Kidney tubule cell (primary cell): ENCODE measurements at regions not wholly inside any gene's neighbourhood (a gene's known extent, or its start where the extent isn't known, plus 50 kb on each side); places are given as distances from the start of the nearest gene placed in this dataset.

Experiments used
- DNase-seq: peaks from one replicate; pipeline ENCODE4 v3.0.0-alpha.2; 2018; ENCODE audit warnings: low spot score

DNA sequence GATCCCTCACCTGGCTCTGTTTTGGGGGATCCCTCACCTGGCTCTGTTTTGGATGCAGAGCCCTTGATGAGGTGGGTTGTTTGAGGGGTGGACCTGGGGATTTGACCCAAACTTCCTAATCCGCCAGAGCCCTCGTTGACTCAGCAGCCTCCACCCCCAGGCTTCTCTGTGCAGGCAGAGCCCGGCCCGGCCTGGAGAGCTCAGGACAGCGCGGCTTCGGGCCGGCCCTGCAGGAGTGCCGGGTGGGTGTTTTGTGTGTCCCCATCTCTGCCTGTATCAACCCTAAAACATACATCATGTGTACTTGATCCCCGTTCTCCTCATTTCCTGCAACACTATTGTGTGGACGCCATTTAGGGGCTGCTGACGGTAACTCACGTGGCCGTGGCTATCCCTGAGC is 124.2 kb downstream of the SIK1 start:
- DNase-seq = no peak

DNA sequence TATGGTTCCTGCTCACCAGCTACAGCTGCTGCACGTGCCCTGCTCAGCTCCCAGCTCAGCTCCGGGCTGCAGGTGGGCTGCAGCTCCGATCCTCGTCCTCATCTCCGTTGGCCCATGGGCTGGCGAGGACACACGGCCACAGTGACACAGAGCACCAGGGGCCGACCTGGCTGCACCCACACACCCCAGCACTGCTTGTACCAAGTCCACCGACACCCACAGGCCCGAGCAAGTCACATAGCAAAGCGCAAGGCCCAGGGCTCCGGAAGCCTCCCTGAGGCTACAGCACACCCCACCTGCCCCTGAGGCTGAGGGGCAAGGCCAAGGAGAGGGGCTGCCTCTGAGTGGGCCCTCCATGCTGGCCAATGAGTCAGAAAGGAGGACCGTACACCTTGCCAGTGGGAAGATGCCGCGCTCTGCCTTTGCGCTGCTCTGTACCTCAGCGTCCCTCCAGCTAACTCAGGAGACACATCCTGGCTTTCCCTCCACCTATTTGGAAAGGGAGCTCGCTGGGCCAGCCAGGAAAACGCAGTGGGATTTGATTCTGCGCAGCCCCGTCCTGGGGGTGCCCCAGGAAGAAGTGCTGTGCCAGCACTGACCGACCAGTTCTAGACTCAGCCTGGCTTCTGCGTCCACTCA is 124.8 kb downstream of the SIK1 start:
- no peak for DNase-seq

DNA sequence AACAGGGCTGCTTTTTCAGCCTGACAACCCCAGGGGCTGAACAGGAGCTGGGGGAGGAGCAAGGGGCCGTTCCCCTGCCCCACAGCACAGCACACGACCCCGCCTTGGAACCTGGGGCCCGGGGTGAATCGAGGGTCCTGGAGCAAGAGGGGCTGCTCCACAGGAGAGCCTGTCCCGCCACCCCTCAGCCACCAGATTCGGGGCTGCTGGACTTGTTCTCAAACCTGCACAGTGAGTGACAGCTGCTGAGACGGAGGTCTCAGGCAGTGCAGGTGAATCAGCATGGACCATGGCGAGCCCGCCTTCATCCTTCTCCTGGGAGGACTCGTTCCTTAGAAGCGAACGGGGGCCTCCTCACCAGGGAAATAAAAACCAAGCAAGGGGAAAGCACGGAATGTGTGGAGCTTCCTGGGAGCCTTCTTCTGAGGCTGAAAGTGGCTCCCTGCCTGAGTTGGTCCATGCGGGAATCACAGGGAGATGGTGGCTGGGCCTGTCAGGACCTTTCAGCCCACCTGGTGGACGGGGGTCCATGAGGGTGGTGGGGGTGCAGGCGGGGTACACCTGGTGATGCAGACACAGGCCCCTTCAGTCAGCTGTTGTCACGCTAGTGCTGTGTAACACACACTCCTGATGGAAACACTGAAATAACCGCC is 125.4 kb downstream of the SIK1 start:
- DNase-seq = no peak

DNA sequence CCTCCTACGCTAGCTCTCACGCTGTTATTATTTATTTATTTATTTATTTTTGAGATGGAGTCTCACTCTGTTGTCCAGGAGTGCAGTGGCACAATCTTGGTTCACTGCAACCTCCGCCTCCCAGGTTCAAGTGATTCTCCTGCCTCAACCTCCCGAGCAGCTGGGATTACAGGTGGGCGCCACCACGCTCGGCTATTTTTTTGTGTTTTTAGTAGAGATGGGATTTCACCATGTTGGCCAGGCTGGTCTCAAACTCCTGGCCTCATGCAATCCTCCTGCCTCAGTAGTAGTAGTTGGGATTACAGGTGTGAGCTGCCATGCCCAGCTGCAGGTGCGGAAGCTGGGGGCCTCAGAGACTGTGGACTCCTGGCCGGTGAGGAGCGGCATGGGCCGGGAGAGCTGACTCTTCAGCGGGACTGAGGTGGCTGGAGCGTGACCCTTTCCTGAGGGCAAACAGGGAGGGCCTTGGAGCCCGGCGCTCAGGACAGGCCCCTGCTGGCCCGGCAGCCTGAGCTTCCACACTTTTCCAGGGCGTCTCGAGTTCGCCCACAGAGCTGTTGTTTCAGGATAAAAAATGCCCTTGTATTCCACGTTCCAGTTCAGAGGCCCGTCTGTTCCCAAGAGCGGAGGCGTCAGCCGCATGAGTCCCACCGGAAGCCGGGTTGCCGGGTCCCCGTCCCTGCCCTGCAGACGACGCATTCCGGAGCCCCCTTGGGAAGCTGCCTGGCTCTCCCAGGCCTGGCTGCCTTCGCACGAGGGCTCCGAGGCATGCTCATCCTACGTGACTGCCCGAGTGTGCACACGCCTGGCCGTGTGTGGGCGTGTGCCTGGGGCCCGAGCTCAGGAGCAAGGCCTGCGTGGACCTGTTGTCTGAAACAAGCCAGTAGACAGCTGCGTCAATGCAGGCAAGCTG is 126.2 kb downstream of the SIK1 start:
- DNase-seq = peak; percentile 13

DNA sequence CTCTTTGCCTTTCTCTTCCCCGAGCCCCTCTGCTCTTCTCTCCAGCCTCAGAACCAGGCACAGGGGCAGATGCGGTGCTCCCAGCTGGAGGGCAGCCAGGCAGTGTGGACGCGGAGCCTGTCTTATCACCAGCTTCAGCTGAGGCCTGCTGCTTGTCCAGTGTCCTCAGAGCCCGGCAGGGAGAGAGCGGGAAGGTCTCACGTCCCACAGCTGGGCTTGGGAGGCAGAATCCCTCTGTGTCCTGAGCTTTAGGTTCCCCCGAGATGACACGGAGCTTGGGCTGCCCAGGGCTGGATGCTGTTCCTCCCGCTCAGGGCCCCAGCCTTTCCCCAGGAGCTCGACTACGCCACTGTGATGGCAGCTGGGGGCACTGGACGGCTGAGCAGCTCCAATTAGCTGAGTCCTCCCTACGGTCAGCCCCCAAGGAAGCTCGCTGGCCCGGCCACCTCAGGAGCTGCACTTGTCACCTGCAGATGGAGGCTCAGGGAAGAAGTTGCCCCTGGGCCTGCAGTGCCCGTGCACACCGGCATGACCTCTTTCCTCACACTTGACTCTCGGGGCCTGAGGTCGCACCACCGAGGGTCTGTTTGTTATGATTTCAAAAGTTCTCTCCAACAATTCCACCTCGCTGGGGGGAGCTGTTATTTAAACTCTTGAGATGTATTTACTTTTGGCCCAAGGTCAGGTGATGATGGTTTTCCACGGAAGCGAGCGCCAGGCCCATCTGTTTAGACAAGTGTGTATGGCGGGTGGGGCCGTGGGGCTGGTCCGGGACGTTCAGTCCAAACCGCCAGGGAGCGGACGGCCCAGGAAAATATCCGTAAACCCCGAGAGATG is 127.3 kb downstream of the SIK1 start:
- no peak for DNase-seq

DNA sequence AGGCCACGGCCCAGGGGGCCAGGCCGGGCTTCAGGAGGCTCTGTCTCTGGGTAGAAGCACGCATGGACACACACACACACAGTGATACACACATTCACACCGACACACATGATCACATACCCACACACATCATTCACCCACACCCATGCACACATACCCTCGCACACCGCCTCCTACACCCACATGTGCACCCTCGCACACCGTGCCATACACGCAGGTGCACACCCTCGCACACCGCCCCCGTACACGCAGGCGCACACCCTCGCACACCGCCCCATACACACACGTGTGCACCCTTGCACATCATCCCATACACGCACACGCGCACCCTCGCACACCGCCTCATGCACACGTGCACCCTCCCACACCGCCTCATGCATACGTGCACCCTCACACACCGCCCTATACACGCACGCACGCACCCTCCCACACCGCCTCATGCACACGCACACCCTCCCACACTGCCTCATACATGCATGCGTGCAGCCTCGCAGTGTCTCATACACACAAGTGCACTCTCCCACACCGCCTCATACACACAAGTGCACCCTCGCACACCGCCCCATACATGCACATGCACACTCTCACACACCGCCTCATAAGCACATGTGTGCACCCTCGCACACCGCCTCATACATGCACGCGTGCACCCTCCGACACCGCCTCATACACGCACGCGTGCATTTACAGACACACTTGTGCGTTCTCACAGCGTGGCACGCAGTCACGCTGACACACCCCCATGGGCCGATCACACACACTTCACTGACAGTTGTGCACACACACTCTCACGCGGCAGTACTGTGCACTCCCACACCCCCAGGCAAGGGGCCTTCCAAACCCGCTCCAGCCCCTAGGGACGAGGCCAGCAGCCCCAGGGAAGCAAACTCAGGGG is 128.1 kb downstream of the SIK1 start:
- DNase-seq = no peak

DNA sequence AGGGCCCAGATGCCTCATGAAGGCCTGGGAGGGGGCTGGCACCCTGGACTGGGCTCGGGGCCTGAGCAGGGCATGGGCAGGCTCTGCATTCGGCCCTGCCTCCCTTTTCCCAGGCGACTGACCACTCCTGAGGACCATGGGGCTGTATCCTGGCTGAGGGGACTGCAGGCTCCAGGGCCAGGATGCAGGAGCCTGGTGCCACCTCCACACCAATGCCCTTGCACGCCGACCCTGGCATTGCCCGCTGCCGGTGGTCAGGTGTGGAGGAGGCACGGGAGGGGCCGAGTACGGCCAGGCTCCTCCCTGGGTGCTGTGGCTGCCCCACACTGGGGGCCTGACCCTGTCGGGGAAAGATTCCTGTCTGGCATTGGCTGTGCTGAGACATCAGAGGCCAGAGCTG is 128.9 kb downstream of the SIK1 start:
- DNase-seq = no peak

DNA sequence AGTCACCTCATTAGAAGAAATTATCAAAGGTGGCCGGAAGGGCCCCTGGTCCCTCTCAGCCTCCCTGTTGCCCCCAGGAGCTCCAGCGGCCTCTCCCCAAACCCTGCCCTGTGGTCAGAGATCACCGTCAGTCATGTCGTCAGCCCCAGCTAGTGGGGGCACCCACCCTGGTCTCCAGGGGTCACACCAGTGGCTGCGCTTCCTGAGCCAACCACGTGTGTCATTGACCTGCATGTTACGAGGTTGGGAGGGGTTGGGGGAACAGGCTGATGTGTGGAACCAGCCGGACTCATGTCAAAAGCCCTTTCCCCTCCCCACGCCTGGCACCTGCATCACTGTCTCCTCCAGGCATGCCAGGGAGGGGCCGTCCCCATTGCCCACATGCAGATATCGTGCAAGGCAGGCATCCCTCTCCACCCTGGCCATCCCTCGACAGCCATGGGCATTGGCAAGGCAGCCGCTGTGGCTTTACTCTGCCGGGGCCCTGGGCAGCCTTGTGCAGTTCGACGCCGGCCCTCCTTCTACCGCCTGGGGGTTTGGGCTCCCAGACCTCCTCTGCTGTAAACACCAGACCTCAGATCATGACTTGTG is 128.7 kb downstream of the CRYAA start:
- no peak for DNase-seq

DNA sequence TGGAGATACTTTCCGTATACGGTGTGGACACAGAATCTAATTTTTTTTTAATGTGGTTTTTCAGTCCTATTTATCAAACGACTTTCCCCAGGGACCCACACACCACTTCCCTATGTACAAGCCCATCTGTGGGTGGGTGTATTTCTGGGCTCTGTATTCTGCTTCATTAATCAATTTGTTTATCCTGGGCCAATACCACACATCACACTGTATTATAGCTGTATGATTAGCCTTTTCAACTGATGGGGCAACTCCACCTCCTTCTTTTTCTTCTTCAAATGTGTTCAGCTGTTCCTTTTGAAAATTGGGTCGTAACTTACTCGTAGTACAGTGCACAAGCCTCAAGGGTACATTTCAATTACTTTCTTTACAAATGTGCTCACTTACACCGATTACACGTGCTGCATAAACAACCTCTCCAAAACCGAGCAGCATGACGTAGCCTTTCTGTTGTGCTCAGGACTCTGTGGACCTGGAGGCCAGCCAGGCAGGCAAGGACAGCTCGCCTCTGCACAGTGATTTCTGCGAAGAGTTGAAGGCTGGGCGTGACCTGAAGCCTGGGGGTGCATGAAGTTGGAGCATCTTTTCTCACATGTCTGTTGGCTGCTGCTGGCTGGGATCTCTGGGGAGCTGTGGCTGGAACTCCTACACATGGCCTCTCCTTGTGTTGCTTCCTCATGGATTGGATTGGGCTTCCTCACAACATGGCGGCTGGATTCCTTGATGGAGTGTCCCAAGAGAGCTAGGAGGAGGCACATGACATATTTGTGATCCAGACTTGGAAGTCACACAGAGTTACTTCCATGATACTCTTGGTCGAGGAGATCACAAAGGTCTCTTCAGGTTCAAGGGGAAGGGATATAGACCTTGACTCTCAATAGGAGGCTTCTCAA is 126.5 kb downstream of the CRYAA start:
- DNase-seq = no peak

DNA sequence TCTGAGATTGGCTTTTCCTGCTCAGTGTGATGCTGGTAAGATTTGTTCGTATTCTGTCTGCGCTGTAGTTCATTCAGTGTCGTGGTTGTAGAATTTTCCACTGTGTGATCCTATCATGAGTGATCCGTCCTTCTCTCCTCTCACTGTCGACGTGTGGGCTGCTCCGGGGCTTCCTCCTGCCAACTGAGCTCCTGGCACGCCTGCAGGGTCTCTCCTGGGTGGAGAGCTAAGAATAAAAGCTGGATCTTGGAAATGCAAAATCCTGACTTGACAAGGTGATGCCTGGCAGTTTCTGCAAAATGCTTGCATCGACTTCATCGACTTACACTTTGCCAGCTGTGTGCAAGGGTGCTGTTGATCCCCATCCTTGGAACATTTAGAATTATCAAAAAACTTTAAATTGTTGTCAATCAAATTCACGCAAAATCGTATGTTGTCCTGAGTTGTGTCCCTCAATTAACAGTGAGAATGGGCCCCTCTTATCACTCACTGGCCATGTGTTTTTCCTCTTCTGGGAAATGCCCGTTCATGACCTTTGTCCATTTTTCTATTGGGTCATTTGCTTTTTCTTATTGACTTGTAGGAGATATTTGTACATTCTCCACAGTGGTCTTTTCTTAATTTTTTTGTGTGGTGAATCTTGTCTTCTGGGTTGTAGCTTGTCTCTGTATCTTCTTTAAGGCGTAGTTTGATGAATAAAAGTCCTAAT is 125.5 kb downstream of the CRYAA start:
- no peak for DNase-seq

DNA sequence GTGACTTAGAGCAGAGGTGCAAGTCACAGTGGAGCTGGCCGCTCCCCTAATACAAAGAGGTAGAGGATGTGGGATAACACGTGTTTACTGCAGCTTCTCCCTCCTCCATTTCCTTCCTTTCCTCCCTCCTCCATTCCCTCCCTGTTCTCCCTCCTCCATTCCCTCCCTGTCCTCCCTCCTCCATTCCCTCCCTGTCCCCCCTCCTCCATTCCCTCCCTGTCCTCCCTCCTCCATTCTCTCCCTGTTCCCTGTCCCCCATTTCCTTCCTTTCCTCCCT is 124.0 kb downstream of the CRYAA start:
- no peak for DNase-seq

DNA sequence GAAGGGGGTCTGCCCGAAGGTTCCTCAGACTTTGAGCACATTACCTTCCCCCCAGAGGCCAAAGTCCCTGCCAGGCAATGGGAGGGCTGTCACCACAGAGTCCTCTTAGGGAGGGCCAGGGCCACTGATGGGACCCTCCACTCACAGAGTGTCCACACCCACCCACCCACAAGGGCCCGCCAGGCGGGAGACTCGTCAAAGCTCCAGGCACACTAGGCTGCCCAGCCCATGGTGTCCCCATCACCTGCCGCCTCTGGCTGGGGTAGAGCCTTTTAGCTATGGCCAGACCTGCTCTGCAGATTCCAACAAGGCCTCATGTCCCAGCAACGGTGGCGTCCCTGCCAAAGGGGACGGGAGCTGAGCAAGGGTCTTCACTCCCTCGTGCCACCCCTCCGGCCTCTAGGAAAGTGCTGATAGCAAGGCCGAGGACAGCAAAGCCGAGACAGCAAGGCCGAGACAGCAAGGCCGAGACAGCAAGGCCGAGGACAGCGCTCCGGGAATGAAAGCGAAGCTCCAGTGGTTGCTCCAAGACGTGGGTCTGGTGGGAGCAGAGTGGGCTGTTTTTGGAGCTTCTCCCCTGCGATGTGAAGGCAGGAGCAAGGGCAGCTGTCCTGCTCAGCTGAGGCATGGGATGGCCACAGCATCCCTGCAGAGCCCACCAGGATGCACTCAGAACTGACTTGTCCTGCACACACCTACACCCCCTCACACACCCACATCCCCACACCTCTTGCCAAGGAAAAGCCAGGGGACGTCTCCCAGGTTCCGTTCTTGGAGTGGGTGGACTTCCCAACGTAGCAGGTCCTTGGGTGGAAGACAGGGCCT is 123.4 kb downstream of the CRYAA start:
- no peak for DNase-seq

DNA sequence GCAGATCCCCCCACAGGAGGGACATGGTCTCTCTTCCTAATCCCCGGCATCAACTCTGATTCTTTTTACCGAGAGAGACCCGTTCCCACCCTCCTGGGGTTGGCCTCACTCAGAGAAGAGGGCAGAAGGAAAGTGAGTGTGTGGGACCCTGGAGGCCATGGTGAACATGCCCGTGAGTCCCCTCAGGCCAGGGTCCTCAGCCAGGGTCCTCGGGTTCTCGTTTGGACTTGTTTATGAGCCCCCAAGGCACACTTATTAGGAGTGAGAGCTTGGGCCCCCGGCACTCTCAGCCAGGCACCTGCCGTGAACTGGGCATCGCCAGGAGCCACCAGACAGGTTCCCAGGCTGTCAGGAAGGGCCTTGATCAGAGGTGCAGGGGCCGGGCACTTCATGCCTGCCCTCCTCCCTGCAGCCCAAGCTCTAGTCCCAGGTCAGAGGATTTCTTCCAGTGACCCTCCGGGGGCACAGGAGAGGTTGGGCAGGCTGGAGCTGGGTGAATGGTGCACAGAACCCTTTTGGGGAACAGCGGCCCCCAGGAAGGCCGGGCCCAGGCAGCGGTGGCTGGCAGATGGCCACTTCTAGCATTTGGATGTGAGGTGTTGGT is 122.6 kb downstream of the CRYAA start:
- no peak for DNase-seq

DNA sequence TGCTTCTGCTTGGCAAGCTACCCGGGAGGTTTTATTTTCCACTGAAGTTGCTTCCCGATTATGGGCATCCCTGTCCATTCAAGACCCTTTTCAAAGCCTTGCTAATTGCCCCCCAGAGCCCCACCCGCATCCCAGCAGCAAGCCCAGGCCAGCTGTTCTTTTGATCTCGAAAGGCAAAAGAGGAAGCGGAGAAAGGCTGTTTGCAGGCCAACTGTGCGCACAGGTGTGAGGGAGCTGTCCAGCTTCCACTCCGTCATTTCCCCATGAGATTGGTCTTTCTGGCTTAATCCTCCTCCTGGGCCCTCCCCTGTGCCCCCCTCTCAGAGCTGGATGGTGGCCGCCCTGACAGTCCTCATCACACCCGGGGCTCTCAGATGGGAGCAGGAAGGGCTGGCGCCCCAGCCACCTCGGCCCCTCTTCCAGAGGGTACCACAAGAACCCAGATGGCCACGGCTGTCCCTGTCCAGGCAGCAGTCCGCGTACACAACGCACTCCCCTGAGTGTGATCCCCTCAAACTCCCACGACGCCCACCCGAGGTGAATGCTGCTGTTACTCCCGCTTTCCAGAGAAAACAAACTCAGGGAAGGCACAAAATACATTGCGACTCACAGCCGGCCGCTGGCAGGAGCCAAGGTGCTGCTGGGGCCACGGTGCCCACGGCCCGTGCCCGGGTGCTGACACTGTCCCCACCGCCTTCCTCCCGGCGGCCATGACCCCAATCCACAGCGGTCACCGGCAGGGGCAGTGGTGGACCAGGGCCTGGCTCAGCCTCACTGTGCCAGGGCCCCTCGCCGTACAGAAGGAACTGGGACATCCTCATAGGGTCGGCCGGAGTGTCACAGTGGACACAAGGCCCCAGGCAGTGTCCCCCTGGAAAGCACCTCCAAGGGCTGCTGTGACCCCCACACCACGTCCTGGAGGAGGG is 121.9 kb downstream of the CRYAA start:
- DNase-seq = no peak

DNA sequence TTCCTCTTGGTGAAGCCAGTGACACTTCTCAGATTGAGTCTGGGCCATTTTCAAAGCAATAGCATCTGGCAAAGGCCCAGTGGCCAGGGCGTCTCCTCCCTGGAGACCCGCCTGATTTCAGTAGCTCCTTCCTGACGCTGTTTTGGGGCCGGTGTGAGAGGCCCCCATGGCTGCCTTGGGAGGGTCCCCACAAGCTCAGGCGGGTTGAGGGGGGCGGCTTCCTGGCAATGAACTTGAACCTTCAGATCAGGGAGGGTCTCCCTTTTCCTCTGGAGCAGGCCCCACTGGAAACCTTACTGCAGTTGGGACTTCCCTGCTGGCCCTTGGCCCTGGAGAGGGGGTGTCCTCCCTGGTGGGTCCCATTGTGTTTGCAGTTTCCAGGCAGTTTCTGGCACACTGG is 121.2 kb downstream of the CRYAA start:
- no peak for DNase-seq

DNA sequence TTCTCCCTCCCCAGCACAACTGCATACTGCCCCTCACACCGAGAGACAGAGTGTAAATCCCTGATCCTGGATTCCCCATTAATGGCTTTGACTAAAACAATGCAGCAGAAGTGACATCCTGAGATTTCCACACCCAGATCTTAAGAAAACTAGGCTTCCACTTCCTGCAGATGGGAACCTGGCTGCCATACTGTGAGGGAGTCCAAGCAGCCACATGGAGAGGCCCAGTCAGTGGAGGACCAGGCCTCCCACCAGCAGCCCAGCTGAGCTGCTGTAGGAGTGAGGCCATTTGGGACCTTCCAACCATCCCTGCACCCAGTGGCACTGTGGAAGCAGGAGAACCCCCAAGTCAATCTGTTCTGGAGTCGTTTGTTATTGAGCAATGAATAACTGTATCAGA is 120.6 kb downstream of the CRYAA start:
- DNase-seq = no peak
